HG03045 (cell line): ENCODE measurements at regions not wholly inside any gene's neighbourhood (a gene's known extent, or its start where the extent isn't known, plus 50 kb on each side); places are given as distances from the start of the nearest gene placed in this dataset.
"Not testable (repeated sequence)": the region's sequence is repeated elsewhere in the genome, so short reads cannot be mapped to it uniquely, and the experiment has no call there.

Experiments
- ATAC-seq: cut with Tn5 transposase; IDR thresholded peaks from one replicate; pipeline ENCODE4 v1.9.1; 2021; ENCODE audit warnings: mild to moderate bottlenecking, moderate library complexity; ENCODE audit not compliant: unreplicated experiment

DNA sequence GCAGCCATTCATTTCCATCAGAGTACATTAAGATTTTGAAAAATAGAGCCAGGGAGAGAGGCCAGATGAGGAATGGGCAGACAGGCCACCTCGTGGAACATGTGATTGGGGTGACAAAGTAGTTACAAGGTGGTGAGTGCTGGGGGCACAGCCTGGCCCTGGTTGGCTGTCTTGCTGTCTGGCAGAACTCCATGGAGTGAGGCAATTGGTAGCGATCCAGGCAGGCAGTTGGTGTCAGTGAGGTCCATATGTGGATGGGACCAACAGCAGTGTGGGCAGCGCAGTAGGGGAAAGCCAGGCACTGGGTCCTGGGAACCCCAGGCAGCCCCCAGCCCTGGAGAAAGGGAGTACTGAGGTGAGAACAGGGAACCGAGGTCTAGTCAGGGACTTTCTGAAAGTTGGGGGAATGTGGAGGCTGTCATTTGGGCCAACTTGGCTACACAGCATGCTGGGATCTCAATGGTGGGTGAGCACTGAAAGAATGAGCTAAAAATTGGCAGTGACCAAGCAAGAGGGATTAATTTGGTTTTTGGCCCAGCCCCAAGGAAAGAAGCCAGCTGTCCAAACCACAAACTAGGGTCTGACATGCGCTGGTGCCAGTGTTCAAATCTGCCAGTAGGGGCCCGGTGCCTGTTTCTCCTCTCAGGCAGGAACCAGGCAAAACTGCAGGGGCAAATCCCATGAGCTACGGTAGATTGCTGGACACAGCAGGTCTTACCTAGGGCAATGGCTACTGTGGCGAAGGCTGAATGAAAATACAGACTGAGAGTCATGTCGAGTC, 61.4 kb upstream of the E2F3 start:
- no peak for ATAC-seq

GRCh38 chr6:20341096-20341495, 60.6 kb upstream of the E2F3 start:
- no peak for ATAC-seq

DNA sequence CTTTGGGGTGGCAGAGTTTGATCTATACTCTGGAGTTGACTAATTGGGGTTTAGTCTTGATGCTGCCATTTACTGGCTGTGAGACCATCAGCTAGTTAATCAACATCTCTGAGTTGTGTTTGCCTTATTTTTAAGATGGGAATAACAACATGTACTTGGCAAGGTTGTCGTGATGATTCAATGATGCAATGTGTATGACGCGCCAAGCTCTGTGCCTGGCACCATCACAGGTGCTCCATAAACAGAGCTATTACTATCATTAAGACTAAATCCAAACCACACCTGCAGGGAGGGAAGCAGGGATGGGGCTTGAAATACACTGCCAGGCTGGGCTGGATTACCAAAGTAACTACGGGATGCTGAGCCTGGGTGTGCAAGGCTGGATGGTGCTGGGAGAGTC, 60.1 kb upstream of the E2F3 start:
- no peak for ATAC-seq

DNA sequence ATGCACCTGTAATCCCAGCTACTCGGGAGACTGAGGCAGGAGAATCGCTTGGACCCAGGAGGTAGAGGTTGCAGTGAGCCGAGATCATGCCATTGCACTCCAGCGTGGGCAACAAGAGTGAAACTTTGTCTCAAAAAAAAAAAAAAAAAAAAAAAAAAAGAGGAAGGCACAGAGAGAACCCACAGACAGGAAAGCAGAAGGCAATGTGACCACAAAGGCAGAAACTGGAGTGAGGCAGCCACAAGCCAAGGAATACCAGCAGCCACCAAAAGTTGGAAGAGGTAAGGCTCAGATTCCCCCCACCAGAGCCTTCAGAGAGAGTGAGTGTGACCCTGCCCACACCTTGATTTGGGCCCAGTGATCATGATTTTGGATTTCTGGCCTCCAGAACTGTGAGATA, 54.7 kb upstream of the E2F3 start:
- not testable (repeated sequence) for ATAC-seq

GRCh38 chr6:20348041-20348440, 53.6 kb upstream of the E2F3 start:
- ATAC-seq: no peak

DNA sequence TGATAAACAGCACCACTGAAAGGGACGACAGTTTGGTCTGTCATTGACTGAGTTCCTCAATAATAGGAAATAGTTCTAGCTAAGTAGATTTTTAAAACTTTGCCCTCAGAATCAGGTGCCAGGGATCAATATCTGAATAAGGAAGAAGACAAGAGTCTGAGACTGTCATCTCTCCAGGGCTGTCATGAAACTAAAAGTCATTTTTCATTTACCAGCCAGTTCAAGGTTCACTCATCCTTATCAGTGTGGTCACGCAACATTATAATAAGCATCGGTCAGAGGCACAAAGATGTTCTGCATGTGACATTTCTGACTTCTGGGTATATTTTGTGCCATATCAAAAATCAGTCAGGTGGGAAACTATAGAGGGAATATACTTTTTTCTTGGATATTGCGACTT, 52.5 kb upstream of the E2F3 start:
- ATAC-seq: no peak

- ATAC-seq: no peak
These were observed 51.5 kb upstream of the E2F3 start for GRCh38 chr6:20350215-20350614.

DNA sequence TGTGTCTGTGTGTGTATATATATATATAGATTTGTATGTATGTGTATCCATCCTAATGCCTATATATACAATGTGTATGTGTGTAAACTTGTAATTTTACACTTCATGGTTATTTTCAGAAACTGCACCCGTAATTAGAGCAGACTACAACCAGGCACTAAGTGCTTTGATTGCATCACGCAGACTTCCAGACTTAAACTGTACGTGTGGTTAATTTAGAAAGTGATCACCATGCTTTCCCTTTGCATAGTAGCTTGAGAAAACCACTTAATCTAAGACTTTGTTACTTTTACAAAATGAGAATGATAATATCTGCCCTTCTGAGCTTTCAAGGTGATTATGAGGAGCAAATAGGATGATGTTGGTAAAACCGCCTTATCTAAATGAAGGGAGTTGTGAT, 50.1 kb upstream of the E2F3 start:
- ATAC-seq: no peak
